Fibroblast of the aortic adventitia (primary cell): ENCODE measurements at regions not wholly inside any gene's neighbourhood (a gene's known extent, or its start where the extent isn't known, plus 50 kb on each side); places are given as distances from the start of the nearest gene placed in this dataset.
"Not testable (repeated sequence)": the region's sequence is repeated elsewhere in the genome, so short reads cannot be mapped to it uniquely, and the experiment has no call there.

ENCODE experiments used
- DNase-seq: peaks from one replicate; pipeline ENCODE4 v3.0.0-alpha.2; 2010; ENCODE audit warnings: low read depth
- H3K4me3 ChIP-seq: 2 replicates; pipeline ENCODE4 v1.5.1; 2011; ENCODE audit warnings: low read depth, mild to moderate bottlenecking, control low read depth, low read length, moderate library complexity
- TF ChIP-seq, protein P1 (sequence below): IDR thresholded peaks from 2 replicates; pipeline ENCODE4 v1.5.1; 2011; ENCODE audit warnings: mild to moderate bottlenecking, low read length, control low read depth, inconsistent platforms; ENCODE audit not compliant: insufficient read depth

DNA sequence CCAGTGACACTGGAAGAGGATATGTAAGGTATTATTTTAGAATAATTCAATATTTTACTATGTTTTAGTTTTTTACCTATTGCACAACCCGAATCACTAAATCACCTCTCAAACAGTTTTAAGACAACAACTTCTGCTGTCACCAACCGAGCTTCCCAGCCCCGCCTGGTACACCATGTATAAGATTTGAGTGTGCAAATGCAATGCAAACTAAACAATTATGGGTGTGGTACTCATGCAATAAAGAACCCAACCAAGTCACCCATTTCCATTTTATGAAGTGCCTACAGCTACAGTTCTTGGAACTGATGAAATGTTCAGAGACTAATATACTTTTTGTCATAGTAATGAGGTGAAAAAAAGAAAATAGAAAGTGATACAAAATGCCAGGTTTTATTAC, 256.2 kb downstream of the TAFA4 start:
- H3K4me3 ChIP-seq: no peak overlapping the region
- no peak for DNase-seq
- TF ChIP-seq, protein P1, sequence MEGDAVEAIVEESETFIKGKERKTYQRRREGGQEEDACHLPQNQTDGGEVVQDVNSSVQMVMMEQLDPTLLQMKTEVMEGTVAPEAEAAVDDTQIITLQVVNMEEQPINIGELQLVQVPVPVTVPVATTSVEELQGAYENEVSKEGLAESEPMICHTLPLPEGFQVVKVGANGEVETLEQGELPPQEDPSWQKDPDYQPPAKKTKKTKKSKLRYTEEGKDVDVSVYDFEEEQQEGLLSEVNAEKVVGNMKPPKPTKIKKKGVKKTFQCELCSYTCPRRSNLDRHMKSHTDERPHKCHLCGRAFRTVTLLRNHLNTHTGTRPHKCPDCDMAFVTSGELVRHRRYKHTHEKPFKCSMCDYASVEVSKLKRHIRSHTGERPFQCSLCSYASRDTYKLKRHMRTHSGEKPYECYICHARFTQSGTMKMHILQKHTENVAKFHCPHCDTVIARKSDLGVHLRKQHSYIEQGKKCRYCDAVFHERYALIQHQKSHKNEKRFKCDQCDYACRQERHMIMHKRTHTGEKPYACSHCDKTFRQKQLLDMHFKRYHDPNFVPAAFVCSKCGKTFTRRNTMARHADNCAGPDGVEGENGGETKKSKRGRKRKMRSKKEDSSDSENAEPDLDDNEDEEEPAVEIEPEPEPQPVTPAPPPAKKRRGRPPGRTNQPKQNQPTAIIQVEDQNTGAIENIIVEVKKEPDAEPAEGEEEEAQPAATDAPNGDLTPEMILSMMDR: no peak

- TF ChIP-seq, protein P1: no peak
- DNase-seq: no peak
- H3K4me3 ChIP-seq: no peak overlapping the region
These were observed 265.0 kb downstream of the TAFA4 start for GRCh38 chr3:68667346-68667745.

GRCh38 chr3:68666429-68667136, 265.8 kb downstream of the TAFA4 start:
- DNase-seq: no peak
- H3K4me3 ChIP-seq: no peak overlapping the region
- TF ChIP-seq, protein P1: no peak

DNA sequence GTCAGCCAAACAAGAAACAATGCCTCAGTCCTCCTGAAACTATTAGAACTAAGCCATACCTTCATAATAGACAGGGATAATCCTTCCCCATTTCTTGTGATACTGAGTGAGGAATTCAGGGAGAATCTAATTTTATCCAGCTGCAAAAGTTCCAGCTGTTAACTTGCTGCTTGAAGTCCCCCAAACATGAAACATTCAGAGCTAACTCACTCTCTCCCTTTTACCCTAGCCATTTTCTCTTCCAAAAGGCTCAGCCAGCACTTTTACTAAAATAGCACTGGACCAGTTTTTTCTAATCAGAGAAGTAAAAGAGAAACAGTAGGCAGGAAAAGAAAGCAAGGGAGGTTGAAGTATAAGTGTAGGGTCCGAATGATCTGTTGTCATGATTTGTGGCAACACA, 268.1 kb downstream of the TAFA4 start:
- DNase-seq: no peak
- no peak overlapping the region for H3K4me3 ChIP-seq
- TF ChIP-seq, protein P1: no peak

DNA sequence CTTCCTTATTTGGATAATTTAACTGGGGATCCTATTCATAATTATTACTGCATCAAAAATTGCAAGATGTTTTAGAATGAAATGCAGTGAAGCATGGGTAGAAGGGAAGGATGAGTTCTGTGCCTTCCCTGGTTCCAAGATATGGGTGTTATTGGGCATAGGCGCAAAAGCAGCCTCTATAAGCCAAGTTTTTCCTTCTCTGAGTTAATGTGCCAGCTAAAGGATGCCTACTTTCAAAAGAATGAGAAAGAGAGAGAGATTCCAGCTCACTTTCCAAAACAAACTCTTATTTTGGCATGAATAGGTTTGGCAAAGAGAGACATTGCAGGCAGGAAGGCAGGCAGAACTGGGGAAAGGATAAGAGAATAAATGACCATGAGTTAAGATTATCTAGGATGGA, 270.2 kb downstream of the TAFA4 start:
- no peak for DNase-seq
- no peak overlapping the region for H3K4me3 ChIP-seq
- TF ChIP-seq, protein P1: no peak

DNA sequence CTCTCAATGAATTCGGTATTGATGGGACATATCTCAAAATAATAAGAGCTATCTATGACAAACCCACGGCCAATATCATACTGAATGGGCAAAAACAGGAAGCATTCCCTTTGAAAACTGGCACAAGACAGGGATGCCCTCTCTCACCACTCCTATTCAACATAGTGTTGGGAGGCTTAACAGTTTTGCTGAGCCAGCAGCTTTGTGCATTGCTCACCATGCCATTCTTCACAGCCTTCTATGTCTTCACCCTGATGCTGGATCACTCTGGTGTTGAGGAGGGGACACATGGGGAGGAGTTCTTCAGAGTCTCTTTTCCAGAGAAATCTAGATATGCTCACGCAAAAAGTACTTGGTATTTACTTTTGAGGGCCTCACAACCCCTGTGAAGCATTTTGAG, 281.7 kb downstream of the TAFA4 start:
- DNase-seq, H3K4me3 ChIP-seq: not testable (repeated sequence)

DNA sequence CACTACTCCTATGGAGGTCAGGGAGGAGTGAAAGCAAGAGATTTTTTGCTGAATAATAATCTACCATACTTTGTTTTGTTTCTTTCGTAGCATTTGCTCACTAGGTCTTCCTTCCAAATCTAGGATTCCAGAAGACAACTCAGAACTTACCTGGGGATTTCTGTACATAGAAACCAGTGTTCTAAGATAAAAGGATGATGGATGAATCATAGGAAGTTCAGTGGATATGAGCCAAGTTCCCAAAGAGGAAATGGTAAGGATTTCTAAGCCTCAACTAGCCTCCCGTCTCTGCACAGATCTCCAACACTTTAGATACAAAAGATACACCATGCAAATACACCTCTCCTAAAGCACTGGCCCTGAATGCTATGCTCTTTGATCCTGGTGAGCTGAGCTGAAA, 283.9 kb downstream of the TAFA4 start:
- no peak for DNase-seq

More for the DNA sequence above, 283.9 kb downstream of the TAFA4 start:
- no peak overlapping the region for H3K4me3 ChIP-seq
- TF ChIP-seq, protein P1: no peak
